ENCODE measurements at regions not wholly inside any gene's neighbourhood (a gene's known extent, or its start where the extent isn't known, plus 50 kb on each side); places are given as distances from the start of the nearest gene placed in this dataset.

DNA sequence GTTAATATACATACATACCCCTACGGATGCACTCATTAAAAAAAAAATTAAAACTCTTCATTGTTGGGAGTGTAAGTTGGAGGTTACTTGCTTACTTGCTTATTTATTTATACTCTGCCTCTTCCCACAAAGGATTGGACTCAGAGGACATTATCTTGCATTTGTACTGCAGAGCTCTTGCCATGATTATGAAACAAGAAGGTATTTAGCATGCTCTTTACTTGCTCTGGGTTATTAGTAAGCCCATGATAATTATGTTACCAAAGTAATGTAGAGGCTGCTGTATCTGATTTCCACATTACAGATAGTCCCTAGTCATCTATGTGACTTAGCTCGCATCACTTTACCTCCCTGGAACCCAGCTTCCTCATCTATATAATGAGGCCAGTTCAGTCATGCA lies 355.1 kb upstream of the PTBP2 start:
- no peak for DNase-seq (ENCODE audit: low read depth in 2 of 3, low spot score in 2 of 3)

DNA sequence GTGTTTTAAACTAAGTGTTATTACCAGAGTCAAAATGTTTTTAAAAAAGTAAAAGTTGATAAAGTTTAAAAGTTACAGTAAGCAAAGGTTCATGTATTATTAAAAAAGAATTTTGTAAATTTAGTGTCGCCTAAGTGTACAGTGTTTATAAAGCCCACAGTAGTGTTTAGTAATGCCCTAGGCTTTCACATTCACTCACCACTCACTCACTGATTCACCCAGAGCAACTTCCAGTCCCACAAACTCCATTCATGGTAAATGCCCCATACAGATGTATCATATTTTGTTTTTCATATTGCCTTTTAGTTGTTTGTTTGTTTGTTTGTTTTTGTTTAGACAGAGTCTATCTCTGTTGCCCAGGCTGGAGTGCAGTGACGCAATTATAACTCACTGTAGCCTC lies 353.8 kb upstream of the PTBP2 start:
- no peak for DNase-seq (ENCODE audit: low read depth in 2 of 3, low spot score in 2 of 3)

DNA sequence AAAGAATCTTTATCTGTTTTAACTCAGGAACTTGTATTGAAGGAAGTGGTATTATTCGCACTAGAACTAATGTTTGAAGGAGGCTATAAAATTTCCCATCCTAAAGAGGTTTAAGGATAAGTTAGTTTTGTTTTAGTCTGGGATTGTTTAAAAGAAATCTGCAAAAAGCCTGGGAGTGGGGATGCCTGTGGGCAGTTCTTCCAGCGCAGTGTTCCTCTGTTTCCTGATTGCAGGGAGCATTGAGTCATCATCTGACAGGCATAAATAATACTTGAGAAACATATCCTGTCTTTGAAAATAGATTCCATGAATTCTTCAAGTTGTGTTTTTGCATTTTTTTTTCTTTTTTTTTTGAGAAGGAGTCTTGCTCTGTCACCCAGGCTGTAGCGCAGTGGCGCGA lies 350.8 kb upstream of the PTBP2 start:
- no peak for DNase-seq (ENCODE audit: low read depth in 2 of 3, low spot score in 2 of 3)

DNA sequence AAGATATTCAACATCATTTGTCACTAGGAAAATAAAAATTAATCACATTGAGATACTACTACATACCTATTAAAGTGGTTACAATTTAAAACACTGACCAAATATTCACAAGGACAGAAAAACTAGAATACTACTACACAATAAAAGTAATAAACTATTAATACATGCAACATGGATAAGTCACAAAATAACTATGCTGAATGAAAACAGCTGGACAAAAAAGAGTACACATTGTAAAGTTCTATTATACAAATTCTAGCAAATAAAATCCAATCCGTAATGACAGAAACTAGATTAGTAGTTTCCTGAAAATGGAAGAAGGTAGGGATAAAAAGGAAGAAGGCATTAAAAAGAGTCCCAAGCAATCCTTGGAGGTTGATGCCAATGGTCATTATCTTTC lies 348.7 kb upstream of the PTBP2 start:
- no peak for DNase-seq (ENCODE audit: low read depth in 2 of 3, low spot score in 2 of 3)

DNA sequence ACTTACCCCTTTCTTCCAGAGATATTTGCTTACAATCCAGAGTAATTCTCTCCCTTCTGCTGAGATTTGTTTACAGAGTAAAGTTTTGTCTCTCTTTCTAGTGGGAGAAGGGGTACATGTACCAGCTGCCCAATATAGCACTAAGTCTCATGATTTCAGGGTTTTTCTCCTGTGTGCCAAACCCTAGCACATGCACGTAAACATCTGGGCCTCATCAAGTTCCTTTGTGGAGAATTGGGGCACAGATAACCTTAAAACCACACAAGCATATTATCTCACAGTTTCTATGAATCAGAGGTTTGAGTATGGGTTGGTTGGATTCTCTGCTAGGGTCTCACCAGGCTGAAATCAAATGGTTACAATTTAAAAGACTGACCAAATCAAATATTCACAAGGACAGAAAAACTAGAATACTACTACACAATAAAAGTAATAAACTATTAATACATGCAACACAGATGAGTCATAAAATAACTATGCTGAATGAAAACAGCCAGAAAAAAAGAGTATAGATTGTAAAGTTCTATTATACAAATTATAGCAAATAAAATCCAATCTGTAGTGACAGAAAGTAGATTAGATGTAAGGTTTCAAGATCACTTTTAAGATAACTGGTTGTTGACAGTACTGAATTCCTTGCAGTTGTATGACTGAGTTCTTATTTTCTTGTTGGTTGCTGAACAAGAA lies 347.4 kb upstream of the PTBP2 start:
- no peak for DNase-seq (ENCODE audit: low read depth in 2 of 3, low spot score in 2 of 3)

DNA sequence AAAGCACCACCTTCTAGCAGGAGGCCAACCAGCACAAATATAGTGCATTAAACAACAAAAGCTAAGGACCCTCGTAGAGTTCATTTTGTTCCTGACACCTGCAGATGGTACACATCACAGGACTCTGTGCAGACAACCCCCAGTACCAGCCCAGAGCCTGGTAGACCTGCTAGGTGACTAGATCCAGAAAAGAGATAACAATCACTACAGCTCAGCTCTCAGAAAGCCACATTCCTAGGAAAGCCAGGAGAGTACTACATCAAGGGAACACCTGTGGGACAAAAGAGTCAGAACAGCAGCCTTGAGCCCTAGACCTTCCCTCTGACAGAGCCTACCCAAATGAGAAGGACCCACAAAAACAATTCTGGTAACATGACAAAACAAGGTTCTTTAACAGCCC lies 344.7 kb upstream of the PTBP2 start:
- no peak for DNase-seq (ENCODE audit: low read depth in 2 of 3, low spot score in 2 of 3)

DNA sequence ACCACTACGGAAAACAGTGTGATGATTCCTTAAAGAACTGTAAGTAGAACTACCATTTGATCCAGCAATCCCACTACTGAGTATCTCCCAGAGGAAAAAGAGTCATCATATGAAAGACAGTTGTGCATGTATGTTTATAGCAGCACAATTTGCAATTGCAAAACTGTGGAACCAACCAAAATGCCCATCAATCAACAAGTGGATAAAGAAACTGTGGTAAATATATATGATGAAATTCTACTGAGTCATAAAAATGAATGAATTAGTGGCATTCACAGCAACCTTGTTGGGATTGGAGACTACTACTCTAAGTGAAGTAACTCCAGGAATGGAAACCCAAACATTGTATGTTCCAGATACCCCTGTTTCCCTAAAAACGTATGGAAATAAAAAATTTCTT lies 337.0 kb upstream of the PTBP2 start:
- DNase-seq (ENCODE audit: low read depth in 2 of 3, low spot score in 2 of 3), result no peak

DNA sequence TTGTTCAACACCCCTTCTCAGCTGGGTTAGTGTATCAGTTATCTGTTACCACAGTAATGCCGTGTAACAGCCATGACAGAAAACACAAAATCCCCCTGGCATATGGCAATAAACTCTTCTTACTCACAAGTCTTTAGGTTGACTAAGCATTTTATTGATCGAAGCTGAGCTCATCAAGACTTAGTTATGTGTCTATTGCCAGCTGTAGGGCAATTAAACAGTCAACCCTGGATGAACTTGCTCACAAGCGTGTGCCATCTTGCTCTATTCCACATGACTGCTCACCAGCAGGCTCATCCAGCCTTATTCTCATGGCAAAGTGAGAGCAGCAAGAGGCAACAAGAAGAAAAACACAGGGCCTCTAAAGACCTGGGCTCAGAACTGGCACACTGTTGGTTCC lies 333.8 kb upstream of the PTBP2 start:
- DNase-seq (ENCODE audit: low read depth in 2 of 3, low spot score in 2 of 3), result no peak

DNA sequence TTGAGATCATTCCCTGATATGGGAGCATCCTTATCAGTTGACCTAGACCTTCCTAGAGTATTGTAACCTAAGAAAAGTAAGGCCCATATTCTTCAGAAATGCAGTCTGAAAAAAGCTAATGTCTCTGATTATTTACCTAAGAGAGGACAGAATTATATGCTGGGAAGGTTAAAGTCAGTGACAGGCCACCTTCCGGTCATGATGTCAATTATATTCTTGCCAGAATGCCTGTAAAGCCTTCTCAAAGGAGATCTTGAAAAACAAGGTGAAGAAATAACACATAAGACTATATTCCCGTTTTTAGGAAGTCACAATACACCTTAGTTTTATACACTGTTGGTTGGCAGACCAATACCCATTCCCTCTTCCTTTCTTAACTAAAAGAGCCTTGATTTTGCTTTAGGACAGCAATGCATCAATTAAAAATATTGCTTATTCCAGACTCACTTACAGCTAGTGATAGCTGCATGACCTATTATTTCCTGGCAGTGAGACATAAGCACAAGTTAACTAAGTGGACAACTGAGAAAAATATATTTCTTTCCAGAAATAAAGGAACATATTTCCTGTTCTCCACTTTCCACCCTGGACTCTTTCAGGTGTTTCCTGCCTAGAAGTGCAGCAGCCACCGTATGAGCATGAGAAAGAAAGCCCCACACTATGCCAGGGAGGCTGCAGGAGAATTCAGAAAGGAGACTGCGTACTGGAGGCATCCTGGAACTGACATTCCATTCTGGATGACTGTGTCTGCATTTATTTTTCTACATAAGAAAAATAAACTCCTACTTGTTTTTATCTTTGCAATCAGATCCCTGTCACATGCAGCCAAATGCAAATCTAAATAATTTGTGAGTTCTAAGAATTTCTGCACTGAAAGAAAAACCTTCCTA lies 332.9 kb upstream of the PTBP2 start:
- no peak for DNase-seq (ENCODE audit: low read depth in 2 of 3, low spot score in 2 of 3)

DNA sequence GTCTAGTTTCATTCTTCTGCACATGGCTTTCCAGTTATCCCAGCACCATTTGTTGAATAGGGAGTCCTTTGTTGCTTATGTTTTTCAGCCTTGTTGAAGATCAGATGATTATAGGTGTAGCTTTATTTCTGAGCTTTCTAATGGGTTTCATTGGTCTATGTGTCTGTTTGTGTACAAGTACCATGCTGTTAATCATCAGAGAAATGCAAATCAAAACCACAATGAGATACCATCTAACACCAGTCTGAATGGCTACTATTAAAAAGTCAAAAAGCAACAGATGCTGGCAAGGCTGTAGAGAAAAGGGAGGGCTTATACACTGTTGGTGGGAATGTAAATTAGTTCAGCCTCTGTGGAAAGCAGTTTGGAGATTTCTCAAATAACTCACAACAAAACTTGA lies 321.5 kb upstream of the PTBP2 start:
- DNase-seq (ENCODE audit: low read depth in 2 of 3, low spot score in 2 of 3), result no peak

DNA sequence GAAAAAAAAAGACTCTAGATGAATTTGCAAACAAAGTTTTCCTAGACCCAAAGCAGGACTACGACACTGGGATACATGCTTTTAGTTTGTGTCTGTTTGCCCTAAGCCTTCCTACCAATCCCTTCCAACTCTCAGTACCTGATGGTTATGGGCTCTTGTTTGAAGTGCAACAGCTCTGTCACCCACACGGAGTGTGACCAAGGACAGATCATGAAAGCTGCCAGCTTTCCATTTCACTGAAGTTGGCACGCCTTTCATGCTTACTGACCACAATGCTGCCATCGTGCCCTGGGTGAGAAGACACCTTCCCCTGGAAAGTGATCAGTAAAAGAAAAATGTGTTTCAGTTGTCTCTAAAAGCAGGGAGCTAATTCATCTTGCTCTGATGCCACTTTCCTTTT lies 312.5 kb upstream of the PTBP2 start:
- no peak for DNase-seq (ENCODE audit: low read depth in 2 of 3, low spot score in 2 of 3)

DNA sequence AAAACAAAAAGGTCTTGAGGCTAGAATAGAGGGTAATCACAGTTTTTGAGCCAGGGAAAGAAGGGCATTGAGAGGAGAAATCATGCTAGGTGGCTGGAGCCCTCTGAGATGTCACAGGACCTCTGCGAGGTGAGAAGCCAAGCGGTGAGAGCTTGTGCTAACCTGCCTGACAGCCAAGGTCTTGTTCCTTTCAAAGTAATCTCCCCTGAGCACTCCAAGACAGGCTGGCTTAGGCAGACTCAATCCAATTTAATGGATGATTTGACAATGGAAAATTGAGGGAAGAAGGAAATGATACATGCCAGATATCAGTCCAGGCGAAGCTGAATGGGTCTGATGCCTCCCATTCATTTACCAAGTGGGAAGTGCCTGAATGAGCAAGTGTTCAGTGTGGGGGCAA lies 311.9 kb upstream of the PTBP2 start:
- no peak for DNase-seq (ENCODE audit: low read depth in 2 of 3, low spot score in 2 of 3)

DNA sequence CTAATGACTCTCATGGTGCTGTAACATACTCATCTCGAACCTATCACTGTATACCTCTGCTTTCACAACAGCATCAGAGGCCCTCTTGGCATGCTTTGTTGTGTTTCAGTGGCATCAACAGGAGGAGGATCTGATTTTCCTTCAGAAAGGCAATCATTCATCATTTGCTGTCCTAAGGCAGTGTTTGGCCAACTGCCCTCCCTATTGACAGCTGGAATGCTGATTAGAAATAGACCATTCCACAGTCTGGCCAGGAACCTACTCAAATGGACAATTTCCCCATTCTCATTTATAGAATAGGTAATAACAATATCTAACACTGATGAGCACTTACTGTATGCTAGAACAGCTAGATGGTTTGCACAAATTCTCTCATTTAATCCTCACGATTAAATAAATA lies 310.6 kb upstream of the PTBP2 start:
- no peak for DNase-seq (ENCODE audit: low read depth in 2 of 3, low spot score in 2 of 3)

DNA sequence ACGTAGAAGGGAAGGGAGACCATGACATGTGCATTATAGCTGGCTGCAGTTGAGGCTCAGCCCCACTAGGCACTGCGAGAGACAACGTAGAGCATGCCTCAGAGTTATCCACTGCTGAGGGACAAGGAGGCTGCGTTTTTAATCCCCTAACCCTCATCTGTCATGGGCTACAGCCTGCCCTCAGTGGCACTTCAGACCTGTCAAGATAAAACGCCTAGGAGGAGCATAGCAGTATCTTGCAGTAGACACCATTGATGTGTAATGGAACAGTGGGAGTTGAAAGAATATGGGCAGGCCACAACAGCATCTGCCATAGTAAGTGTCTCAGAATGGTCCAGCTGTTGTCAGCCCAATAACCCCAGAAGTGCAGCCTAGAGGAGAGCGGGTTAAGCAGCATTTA lies 307.0 kb upstream of the PTBP2 start:
- DNase-seq (ENCODE audit: low read depth in 2 of 3, low spot score in 2 of 3), result no peak

DNA sequence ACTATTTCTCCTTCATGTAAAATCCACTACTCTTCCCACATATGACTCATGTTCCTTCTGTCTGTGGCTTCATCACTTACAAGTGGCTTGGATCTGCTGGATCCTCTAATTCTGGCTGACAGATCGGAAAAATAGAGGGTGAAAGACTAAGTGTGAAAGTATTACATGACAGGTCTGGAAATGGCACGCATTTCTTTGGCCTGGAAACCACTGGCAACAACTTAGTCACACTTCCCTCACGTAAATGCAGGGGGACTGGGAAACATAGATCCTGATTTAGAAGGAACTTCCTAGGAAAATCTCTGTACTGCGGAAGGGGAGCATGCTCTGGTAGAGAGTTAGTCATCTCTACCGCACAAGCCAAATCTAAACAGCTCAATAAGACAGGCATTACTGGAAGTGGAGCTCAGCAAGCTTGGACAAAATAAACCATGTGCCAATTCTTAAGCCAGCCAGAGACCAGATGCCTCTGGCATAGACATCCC lies 305.4 kb upstream of the PTBP2 start:
- no peak for DNase-seq (ENCODE audit: low read depth in 2 of 3, low spot score in 2 of 3)

DNA sequence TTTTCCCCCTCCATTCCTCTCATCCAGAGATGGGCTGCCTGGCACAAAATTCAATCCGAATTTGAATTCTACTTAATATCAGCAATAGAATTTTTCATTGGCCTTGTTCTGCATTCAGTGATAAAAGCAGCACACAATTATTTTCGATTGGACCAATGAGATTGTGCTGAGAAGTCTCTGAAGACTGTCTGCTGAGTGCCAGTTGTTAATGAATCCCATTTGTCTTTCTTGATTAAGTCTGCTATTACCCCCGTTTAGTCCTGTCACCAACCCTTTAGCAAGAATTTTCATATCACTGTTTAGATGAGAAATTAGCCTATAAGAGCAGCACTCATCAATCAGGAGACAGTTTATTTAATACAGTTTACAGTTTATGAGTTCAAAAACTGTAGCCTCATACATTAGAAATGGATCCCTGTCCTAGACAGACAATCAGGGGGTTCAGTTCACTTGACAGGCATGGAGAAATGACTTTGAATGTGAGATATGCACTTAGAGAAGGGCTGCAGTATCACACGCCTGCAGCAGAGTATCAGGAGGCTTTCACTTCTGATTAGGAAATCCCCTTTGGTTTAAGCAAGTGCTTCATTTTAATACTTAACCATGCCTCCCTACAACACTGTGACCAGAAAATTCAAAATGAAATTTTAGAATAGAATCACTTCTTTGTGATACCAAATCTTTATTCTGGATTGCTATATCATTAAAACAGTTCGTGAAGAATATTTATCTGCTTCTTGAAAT lies 304.7 kb upstream of the PTBP2 start:
- DNase-seq (ENCODE audit: low read depth in 2 of 3, low spot score in 2 of 3), result no peak

DNA sequence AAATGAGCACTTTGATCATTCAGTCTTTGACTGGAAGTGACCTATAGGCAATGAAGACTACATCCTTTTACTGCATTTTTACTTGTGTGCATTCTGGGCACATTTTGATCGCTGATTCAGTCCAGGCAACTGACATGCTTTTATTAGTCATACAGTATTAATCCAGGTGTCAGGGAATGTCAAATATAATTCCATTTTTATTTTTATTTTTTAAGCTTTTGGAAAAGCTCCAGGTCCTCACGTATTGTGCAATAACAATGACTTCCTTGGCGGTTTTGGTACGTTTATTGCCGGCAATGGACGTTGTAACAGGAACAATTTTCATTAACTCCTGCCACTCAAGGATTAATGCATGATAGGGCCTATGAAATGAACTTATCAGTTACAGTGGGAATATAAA lies 302.6 kb upstream of the PTBP2 start:
- no peak for DNase-seq (ENCODE audit: low read depth in 2 of 3, low spot score in 2 of 3)

DNA sequence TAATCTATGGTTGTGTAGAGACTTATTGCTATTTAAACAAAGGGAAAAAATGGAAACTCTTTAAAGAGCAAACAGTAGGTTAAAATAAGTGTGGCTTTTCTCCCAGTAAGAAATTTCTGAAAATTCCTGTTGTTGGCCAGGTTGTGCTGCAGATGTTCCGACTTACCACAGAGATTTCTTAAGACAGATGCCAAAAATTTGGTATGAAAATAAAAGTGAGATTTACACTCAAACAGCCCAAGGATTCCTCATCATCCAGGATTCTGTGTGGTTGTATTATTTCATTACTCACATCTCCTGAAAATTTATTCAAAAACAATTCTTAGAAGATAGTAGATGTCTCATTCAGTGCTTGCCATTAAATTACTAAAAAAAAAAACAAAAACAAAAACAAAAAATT lies 296.7 kb upstream of the PTBP2 start:
- no peak for DNase-seq (ENCODE audit: low read depth in 2 of 3, low spot score in 2 of 3)

DNA sequence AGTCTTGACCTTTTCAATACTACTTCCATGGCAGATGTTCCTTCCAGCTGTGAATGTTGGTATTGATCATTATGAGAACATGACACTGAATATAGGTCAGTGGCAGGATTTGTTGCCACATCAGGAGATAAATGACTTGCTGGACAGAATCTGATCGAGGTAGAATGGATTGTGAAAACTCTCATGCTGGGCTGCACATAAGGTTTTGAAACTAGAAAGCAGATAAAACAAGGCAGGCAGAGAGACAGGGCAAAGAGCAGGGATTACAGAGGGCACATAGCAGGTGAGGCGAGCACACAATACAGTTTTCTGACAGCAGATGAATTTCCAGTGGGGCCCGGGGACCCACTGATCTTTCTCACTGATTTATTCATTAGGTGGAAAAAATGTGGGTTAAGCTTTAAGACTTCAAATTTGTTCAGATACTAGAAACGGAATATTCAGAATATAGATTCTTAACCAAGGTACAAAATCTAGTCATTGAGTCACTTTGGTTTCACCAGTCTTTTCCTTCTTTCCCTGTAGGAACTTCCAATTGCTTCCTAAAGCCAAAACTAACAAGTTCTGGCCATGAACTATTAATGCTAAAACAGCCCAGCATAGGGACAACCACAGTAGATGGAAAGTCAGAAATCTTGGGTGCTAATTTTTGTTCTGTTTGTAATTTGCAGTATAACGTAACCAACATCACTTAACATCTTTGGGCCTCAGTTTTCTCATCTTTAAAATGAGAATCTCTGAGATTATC lies 296.0 kb upstream of the PTBP2 start:
- DNase-seq (ENCODE audit: low read depth in 2 of 3, low spot score in 2 of 3), result no peak

DNA sequence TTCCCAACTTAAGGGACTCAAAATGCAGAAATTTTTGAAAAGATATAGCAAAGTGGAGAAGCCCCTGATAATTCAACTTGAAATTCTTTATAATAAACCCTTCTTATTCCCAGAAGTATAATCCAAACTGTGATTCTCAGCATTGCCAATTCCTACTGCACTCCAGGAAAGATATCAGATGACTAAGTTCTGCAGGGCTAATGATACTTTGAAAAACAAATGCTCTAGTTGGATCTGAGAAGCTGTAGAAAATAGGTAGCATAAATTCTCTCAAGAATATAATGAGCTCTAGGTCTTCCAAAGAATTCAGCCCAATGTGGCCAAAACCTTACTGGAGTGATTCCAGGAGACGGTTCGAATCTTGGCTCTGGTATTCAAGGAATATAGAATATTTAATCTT lies 294.0 kb upstream of the PTBP2 start:
- no peak for DNase-seq (ENCODE audit: low read depth in 2 of 3, low spot score in 2 of 3)

DNA sequence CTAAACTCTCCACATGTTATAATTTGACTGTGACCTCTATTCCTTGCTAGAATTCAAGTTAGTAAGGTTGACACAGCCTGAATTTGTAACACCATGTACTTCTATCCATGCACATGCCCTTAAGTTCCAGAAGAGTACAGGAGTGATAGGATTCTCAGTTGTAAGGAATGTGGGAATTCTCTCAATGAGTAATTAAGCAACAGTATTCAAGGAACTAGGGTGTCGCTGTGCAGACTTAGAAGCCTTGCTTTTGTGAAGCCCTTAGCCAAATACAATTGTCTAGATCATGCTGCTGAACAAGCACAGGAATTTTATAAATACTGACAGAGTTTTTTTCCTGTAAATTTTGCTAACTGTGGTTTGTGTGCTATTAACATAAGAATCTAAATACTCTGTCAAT lies 276.3 kb upstream of the PTBP2 start:
- no peak for DNase-seq (ENCODE audit: low read depth in 2 of 3, low spot score in 2 of 3)
